ENCODE measurements at regions not wholly inside any gene's neighbourhood (a gene's known extent, or its start where the extent isn't known, plus 50 kb on each side); places are given as distances from the start of the nearest gene placed in this dataset.
"Not testable (repeated sequence)": the region's sequence is repeated elsewhere in the genome, so short reads cannot be mapped to it uniquely, and the experiment has no call there.

DNA sequence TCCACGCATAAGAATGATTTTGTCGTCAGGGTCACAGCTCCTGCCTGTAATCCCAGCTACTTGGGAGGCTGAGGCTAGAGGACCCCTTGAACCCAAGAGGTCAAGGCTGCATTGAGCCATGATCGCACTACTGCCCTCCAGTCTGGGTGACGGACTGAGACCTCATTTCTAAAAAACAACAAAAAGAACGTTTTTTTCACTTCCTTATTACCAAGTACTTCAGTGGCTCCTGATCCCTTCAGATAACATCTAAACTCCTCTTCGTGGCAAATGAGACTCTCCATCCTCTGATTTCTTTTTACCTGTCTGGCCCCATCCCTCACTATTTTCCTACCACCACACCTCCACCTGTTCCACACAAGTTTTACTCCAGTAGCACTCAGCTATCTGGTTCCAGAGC lies 105.4 kb upstream of the TLK1 start:
- DNase-seq (ENCODE audit: low read depth): no peak

DNA sequence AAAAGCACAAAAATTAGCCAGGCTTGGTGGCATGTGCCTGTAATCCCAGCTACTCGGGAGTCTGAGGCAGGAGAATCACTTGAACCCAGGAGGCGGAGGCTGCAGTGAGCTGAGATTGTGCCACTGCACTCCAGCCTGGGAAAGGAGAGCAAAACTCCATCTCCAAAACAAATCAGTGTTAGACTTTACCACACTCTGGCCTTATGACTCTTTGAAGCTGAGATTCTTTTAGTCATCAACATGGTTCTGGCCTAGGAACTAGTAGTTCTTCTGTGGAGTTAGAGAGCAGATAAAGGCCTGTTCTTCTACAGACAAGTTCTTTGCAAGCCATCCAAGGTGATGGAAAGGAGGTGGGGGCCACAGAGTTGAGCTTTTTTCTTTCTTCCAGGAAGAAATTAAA lies 100.8 kb upstream of the TLK1 start:
- not testable (repeated sequence) for DNase-seq (ENCODE audit: low read depth)

DNA sequence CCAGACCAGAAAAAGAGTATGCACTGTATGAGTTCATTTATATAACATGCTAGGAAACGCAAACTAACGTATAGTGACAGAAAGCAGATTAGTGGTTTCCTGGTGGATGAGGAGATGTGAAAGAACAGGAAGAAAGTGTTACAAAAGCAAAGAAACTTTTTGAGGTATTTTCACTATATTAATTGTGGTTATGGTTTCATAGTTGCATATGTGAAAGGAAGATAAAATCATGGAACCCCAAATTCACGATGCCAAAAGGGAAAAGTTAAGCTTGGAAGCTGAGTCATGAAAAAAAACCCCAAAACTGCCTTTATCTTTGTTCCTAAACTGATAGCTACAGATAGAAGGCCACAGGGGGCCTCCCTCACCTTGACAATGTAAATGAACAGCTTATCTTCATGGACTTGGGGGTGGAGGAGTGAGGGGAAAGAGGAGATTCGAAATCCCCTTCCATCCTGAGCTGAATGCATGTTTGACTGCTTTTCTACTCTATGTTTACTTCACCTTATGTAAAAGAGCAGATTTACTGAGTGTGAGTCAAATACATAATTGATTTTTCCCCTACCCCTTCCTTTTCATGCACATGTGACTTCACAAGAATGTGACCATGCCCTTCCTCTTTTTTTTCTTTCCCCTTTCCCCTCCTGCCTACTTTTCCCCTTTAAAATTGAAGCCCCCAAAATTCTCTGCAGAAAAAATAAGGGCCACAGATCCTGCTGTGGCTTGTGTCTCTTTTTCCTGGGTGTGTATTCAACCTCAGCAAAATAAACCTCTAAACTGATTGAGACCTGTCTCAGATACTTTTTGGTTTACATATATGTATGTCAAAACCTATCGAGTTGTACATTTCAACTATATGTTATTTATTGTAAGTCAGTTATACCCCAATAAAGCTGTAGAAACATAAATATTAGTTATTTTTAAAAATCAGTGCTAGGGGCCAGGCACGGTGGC lies 100.1 kb upstream of the TLK1 start:
- no peak for DNase-seq (ENCODE audit: low read depth)

GRCh38 chr2:171254666-171255065 lies 94.0 kb upstream of the TLK1 start:
- no peak for DNase-seq (ENCODE audit: low read depth)

DNA sequence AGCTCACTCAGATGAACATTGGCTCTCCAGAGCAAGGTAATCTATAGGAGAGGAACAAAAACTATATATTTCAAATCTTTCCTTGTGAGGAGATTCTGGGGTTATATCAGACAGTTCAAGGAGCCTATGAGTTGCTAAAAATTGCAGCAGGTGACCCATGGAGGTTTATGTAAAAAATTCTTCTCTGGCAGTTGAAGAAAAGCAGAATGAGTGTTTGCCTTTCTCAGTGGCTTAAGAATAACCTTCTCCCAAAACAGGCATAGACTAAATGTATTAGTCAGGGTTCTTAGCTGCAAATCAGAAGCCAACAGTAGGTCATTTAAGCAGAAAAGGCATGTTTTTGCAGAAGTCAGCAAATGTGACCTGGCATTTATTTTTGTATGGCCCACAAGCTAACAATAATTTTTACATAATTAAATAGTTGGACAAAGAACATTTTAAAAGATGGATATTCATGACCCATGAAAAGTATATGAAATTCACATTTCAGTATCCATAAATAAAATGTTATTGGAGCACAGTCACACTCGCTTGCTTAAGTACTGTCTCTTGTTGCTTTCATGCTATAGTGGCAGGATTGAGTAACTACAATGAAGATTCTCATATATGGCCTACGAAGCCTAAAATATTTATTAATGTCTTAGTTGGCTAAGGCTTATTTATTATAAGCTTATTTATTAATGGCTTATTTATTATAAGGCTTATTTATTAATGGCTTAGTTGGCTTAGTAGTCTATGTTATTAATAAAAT lies 93.4 kb upstream of the TLK1 start:
- DNase-seq (ENCODE audit: low read depth): no peak

DNA sequence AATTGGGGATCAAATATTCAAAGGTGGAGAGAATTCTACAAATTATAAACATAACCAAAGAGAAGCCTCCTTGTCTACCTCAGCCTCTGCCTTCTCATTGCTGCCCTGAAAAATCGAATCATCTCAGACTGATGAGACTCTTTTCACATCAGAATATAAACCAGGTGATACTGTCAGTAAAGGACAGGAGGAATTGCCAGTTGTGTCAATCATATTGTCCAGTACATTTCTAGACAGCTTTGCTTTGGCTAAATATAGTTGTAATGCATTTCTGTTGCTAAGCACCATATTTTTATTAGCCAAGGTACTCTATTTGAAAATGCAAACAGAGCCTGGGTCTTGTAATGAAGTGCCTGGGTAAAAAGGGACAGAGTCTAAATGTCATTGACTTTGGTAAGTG lies 92.6 kb upstream of the TLK1 start:
- no peak for DNase-seq (ENCODE audit: low read depth)

GRCh38 chr2:171249689-171250088 lies 89.0 kb upstream of the TLK1 start:
- no peak for DNase-seq (ENCODE audit: low read depth)

DNA sequence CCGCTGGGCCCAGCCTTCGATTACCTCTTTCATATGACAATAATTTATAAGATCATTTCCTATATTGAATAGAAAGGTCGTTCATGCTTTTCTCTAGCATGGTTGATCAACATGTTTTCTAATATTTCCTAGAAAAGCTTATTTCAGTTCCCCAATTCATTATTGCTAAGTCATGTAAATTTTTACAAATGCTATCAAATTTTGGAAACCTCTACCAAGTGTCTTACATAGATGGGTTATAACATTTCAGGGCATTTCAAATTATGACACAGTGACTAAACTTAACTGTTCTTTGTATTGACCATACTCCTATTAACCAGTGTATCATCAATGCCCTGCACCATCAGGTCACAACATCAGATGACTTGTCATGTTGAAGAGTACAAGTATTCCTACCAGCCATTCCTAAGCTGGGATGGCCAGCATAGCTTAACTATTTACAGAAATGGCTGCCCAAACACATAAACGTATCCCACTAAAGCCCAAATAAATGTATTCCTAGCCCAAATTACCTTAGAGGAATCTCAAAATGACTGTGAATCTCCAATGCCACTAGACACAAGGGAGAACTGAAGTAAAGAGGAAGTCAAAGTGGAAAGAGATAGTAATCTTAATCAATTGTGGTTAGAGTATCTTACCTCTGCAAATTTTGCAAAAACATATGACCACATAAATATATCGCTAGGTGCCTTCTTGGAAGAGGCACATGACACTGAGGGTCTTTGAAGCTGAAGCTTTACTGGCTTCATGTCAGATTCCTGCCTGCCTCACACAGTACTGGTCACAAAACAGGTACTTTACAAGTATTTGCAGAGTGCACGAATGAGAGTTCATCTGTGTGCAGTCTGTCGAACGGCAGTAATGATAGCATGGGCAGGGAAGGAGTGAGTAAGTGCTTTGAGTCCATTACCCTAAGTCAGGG lies 87.3 kb upstream of the TLK1 start:
- DNase-seq (ENCODE audit: low read depth): no peak

- peak; percentile 17 for DNase-seq (ENCODE audit: low read depth)
Observed at GRCh38 chr2:171244970-171245782, 84.5 kb upstream of the TLK1 start.

GRCh38 chr2:171244466-171244969 lies 83.8 kb upstream of the TLK1 start:
- DNase-seq (ENCODE audit: low read depth): peak; percentile 11

GRCh38 chr2:171241771-171242170 lies 81.1 kb upstream of the TLK1 start:
- no peak for DNase-seq (ENCODE audit: low read depth)

- DNase-seq (ENCODE audit: low read depth): no peak
Observed at GRCh38 chr2:171238946-171239345, 78.3 kb upstream of the TLK1 start.

GRCh38 chr2:171237751-171238505 lies 77.2 kb upstream of the TLK1 start:
- DNase-seq (ENCODE audit: low read depth): no peak

GRCh38 chr2:171235262-171235881 lies 74.7 kb upstream of the TLK1 start:
- DNase-seq (ENCODE audit: low read depth): no peak

GRCh38 chr2:171230176-171230575 lies 69.5 kb upstream of the TLK1 start:
- no peak for DNase-seq (ENCODE audit: low read depth)

DNA sequence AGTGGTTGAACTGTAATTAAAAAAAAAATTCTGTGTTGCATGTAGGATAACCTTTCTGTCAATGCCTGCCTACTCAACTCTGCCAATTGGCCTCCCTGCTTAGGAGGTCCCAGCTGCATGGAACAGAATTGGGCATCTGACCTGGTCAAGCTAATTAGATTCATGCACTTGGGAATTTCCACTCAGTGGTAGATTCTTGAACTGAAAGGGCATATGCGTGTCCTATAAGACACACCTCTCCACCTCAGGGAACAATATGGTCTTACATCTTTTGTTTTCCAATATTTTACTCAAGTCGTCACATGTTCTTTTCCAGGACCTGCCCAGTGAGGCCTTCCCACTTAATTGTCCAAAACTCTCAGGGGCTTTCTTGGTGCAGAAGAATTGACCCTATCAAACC lies 68.1 kb upstream of the TLK1 start:
- DNase-seq (ENCODE audit: low read depth): no peak

DNA sequence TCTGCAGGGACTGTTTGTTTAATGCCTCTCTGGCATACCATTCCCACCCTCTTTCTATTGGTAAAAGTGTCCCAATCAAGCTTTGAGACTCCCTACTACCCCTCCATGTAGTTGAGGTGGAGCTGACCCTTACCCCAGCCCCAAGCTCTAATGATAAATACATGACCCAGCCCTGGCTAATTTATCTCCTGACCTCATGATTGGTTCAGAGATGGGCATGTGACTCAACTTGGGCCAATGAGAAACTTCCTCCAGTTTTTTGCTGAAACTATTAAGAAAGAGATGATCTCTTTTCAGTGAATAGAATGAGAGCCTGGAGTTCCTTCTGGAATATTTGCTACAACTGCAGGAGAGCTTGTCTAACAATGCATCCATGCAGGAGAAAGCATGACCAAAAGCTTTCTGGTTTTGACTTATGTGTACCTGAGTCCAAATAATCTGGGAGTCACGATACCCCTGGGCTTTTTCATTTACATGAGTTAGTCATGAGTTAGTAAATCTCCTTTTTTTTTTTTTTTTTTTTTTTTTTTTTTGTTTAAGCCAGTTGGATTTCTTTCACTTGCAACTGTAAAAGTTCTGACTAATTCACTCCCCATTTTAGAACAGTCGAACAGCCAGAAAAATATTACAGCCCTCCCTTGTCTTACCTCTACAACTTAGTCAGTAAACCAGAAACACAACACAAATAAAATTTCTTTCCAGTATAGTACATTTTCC lies 66.5 kb upstream of the TLK1 start:
- DNase-seq (ENCODE audit: low read depth): peak; percentile 46

DNA sequence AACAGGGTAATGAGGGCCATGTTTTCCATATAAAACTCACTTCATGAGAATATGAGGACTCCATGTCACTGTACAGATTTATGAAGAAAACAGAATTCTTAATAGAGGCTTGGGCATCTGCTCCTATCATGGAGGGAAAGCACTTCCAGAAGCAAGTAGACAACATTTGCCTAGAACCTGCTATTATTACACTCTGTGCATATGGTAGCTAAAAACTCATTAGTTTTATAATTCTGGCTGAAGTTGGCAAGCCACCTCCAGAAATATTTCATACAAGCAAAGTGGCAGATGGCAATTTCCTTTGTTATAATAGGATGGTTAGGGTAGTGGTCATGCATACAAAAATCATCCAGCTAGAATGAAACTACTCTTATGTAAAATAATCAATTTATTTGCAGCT lies 65.8 kb upstream of the TLK1 start:
- no peak for DNase-seq (ENCODE audit: low read depth)

DNA sequence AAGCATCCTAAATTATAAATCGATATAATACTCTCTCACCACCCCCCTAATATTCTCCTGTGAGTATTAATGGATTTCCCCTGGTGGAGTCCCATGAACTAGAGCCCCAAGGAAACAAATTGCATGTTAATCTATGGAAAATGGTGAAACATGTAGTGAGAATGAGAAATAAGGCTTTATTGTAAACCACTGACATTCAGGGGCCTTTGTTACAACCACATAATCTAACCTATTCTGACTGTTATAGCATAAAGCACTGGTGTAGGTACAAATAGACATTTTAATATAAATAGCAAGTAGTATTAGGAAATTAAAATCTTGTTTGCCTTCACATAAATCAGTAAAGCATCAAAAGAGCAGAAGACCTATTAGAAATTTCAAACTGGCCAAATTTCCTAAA lies 65.3 kb upstream of the TLK1 start:
- no peak for DNase-seq (ENCODE audit: low read depth)
